Fibroblast of pulmonary artery (primary cell): ENCODE measurements at regions not wholly inside any gene's neighbourhood (a gene's known extent, or its start where the extent isn't known, plus 50 kb on each side); places are given as distances from the start of the nearest gene placed in this dataset.

Experiments
- DNase-seq: peaks from one replicate; pipeline ENCODE4 v3.0.0-alpha.2; 2010; ENCODE audit warnings: low read depth
- H3K4me3 ChIP-seq: replicated peaks from 2 replicates; pipeline ENCODE4 v1.5.1; 2011; ENCODE audit warnings: low read depth, mild to moderate bottlenecking, control low read depth, low read length, moderate library complexity
- TF ChIP-seq, protein P1 (sequence below): IDR thresholded peaks from 2 replicates; pipeline ENCODE4 v1.5.1; 2011; ENCODE audit warnings: mild to moderate bottlenecking, control low read depth, low read length, inconsistent platforms; ENCODE audit errors: missing control alignments

DNA sequence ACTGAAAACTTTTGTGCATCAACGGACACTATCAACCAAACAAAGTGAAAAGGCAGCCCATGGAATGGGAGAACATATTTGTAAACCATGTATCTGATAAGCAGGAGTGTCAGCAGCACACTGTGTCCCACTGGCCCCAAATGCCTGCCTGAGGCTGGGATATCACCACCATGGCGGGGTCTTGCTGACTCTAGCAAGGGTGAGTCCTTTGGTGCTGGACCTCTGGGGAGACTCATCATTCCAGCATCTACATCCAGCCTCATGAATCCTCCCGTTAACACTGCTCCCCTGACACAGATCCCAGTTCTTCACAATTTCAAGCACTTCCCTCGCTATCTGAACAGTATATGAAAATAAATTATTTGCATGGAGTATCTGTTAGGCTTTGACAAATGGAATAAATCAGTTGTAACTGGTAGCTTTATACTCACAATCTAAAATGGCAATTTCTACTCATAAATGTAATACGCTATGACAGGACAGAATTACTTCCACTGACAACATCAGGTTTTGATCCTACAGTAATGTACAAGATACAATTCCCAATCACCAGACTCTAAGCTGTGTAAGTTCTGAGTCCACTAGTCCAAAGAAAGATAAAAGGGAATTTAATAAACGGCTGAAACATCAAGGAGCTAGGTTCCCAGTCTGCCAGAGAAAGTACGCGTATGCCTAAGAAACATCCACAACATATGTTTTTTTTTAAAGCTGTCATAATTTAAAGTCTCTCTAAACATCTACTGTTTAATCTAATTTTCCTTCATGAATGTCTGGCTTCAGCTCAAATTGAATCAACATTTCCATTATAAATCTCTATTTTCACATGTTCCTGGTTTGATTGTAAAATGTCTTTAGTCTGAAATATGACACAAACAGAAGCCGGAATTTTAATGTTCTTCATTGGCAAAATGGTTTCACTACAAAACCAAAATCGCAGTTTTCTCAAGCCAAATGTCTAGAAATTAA is 95.1 kb downstream of the SIPA1L2 start:
- no peak for DNase-seq
- TF ChIP-seq, protein P1, sequence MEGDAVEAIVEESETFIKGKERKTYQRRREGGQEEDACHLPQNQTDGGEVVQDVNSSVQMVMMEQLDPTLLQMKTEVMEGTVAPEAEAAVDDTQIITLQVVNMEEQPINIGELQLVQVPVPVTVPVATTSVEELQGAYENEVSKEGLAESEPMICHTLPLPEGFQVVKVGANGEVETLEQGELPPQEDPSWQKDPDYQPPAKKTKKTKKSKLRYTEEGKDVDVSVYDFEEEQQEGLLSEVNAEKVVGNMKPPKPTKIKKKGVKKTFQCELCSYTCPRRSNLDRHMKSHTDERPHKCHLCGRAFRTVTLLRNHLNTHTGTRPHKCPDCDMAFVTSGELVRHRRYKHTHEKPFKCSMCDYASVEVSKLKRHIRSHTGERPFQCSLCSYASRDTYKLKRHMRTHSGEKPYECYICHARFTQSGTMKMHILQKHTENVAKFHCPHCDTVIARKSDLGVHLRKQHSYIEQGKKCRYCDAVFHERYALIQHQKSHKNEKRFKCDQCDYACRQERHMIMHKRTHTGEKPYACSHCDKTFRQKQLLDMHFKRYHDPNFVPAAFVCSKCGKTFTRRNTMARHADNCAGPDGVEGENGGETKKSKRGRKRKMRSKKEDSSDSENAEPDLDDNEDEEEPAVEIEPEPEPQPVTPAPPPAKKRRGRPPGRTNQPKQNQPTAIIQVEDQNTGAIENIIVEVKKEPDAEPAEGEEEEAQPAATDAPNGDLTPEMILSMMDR, result no peak
- no peak overlapping the region for H3K4me3 ChIP-seq

DNA sequence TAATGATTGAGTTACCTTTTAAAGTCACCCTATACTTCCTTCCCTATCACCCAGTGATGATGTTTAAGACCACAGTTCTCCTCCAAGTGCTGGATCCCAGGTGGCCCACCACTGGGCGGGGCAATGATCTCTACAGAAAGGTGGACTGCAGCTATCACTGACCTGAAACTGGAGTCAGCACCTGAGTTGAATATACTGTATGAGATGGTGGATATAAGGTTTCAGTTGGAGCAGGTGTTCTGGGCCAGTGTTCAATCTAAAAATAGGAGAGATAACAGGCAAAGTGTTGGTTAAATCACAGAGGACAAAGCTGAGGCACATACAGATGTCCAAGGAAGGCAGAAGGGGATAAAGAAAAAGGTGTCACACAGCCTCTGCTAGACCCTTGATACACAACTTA is 96.6 kb downstream of the SIPA1L2 start:
- TF ChIP-seq, protein P1, result no peak
- no peak for DNase-seq
- H3K4me3 ChIP-seq, result no peak overlapping the region

DNA sequence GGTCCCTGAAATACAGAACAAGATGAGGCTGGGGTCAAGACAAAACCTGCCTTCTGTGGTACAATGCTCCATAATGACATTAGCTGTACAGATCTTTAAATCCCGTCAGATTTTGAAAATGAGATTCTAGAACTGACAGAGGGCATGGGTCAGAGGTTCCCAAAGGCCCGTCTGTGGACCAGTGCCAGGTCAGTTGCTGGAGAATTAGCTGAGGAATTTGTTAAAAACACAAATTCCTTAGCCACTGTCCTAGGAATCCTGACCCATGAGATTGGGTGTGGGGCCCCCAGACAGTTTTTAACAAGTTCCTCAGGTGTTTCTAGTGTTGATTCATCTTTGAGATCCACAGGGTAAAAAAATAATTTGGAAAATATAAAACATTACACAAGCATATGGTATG is 97.0 kb downstream of the SIPA1L2 start:
- no peak overlapping the region for H3K4me3 ChIP-seq
- TF ChIP-seq, protein P1, result no peak
- no peak for DNase-seq

DNA sequence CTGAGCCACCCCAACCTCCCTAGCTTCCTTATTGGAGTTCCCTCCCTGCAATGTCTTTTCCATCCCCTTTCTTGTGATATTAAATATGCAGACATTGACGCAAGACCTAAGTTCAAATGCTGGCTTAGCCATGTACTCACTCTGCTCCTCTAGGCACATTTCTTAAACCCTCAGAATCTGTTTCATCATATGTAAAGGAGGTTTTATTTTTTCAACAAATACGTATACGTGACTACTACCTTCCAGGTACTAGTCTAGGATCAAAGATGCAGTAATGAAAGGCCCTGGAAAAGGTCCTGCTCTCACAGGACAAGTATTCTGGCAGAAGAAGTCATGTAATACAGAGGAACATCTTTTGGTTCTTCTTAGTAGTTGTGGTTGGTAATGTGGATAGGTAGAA is 98.6 kb downstream of the SIPA1L2 start:
- TF ChIP-seq, protein P1, result no peak
- no peak for DNase-seq
- H3K4me3 ChIP-seq, result no peak overlapping the region

DNA sequence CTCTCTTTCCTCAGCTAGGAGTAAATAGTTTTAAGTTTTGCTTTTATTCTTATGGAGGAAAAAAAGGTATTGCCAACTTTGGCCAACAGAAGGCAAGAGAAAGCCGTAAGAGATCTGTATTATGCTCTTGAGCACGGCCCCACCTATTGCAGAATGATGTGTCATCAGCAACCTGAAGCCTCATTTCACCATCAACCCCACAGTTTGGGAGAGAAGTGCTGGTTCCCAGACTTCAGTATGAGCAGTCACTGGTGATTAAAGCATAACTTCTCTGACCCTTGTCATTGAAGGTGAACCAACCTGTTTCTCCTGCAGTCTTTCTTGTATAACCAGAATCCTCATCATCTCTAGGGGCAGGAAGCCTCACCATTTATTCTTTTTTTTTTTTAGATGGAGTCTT is 100.2 kb downstream of the SIPA1L2 start:
- no peak overlapping the region for H3K4me3 ChIP-seq
- TF ChIP-seq, protein P1, result no peak
- no peak for DNase-seq

DNA sequence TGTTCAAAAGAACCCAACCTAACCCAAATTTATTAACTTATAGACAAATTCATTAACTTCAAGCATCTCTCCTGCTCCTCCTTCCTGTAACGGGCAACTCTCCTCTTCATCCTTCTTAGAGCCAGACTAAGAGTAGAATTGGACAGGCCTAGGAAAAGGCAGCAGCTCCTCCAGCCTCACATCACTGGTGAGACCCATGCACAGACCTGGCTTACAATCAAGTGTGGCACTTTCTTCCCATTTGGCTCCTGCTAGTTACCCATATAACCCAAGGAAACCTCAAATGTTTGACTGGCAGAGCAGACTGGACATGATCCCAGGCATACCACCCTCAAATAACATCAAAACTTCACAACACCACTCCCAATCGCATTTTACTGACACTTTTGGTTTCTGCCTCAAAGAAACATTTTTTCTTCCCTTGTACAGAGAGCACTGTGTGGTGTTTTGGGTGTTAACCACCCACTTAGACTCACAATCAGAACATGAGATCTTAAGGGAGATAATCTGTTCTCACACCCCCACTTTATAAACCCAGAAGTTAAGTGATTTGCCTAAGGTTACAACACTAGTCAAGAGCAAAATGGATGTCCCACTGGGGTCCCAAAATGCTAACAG is 101.4 kb downstream of the SIPA1L2 start:
- no peak overlapping the region for H3K4me3 ChIP-seq
- TF ChIP-seq, protein P1, result no peak
- DNase-seq, result no peak
